NCI-H2196 (cell line): ENCODE measurements at regions not wholly inside any gene's neighbourhood (a gene's known extent, or its start where the extent isn't known, plus 50 kb on each side); places are given as distances from the start of the nearest gene placed in this dataset.
"Not testable (repeated sequence)": the region's sequence is repeated elsewhere in the genome, so short reads cannot be mapped to it uniquely, and the experiment has no call there.

Experiments used
- DNase-seq: peaks from one replicate; lab custom pipeline; 2025; ENCODE audit not compliant: unreplicated experiment; lab: John Stamatoyannopoulos, UW

DNA sequence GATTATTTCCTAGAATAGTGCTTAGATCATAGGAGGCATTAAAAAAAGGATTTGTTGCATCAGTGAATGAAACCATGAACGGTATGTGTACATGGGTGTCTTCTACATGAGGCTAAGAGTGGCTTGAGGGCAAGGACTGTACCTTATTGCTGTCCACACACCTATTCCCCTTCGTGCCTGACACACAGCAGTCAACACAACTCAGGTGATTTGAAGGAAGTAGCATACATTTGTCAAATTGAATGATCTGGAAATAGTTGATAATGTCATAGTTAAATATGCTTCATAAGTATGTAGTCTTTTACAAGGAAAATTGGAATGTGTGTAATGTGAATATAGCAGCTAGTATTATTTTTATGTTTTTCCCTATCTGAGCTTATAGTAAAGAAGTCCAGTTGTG, 189.0 kb upstream of the DAB1 start:
- DNase-seq: no peak

DNA sequence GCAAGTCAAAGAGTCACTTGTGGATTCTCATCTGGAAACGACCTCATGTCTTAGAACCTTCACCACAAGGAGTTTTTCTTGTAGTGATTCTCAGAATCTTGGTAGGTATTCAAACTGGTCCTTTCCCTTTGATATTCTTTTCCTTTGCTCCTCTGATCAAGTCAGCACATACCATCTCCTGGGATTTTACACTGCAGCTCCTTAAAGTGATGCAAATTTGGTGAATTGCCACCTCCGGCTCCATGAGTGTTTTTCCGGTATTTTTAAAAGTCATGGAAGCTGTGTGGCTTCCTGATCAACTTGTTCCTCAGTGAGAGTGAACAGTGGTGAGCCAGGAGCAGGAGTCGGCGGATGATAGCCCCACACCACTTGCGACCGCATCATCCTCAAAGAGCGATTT, 182.1 kb upstream of the DAB1 start:
- DNase-seq: no peak

DNA sequence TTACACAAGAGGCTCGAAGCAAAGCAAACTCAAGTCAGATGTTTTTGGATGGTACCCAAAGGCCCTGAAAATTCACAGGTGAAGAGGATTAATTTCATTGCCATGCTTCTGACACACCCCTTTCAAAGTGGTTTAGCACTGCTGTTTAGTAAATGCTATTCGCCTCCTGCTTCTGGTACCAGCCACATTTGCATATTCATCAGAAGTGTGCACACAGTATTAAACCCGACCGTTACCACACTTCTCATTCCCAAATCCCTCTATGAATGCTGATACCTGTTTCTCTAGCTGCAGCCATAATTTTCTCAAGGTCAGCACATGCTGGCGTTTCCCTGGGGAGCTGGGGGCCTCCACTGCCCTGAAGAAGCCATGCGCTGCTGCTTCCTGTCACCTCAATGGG, 179.8 kb upstream of the DAB1 start:
- DNase-seq: no peak

- DNase-seq: no peak
Measured at GRCh38 chr1:57600424-57600823, 176.6 kb upstream of the DAB1 start.

DNA sequence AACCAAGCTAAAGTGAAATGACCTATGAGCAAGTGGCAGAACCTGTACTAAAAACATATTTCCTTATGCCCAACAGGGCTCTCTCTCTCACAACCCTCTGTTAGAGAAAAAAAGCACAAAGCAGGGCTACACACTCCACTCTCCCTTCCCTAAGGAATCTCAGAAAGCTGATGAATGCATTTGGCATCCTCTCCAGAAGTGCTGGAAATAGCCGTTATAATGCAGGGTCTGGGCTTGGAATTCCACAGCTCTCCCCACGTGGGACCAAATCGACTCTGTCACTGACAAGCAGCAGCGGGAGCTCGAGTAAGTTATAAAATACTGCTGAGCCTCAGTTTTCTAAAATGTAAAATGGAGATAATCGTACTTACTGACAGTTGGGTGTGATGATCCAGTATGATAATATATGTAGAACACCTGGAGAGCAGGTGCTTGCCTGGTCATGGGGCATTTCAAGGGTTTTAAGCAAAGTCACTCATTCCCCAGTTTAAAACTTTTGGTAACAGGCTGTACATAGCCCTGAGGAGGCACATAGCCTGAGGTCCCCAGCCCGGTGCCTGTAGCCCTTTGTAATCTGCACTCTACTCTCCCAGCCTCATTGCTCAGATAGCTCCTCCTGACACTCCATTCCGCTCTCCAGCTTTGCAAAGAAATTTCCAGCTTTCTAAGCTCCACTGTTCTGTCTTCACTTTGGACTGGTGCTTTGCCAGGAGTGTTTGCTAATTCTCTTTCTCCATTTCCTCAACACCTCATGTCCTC, 175.6 kb upstream of the DAB1 start:
- no peak for DNase-seq

- no peak for DNase-seq
Measured at GRCh38 chr1:57597036-57597435, 173.2 kb upstream of the DAB1 start.

DNA sequence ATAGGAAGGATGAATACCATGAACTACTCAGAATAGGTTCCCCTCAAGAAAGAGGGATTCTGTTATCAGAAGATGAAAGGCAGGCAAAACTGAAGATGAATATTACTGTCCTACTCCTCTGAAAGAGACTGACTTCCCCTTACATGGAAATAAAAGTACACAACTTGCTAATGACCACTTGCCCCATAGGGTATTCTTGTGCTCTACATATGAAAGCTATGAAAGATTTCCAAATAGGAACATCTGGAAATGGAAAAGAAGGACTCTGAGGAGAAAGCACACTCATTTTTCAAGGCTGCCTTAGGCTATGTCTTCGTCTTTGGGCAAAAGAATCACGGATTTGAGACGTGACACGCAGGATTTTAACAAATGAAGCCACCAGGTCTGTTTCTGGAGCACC, 170.1 kb upstream of the DAB1 start:
- no peak for DNase-seq

DNA sequence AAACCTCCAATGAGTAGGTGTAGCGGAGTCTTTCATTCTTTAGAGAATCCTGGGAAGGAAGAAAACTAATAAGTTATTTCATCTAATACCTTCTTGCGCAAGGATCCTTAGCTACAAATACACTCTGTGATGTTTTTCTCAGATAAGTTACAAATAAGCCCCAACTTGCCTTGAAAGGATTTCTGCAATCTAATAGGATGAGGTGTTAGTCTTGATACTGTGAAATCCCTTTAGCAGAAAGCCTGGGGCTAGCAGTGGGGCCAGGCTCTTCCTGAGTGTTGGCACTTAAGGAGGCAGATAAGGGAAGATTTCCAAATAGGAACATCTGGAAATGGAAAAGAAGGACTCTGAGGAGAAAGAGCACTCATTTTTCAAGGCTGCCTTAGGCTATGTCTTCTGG, 168.0 kb upstream of the DAB1 start:
- DNase-seq: no peak

DNA sequence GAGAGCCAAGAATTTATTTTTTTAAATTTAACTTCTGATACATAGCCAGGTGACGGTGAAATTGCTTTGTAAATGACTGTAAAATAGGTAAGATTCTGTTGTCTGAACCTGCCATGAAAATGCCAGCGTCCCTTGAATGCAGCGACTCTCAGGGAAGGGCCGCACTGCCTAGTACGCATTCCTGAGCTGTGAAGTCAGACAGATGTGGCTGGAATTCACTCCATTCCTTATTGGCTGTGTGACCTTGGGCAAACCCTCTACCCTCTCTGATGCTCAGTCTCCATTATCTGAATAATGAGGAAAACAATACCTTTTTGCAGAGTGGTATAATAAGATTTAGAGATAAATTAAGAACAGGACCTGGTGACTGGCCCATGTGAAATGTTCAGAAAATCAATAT, 167.1 kb upstream of the DAB1 start:
- DNase-seq: no peak

DNA sequence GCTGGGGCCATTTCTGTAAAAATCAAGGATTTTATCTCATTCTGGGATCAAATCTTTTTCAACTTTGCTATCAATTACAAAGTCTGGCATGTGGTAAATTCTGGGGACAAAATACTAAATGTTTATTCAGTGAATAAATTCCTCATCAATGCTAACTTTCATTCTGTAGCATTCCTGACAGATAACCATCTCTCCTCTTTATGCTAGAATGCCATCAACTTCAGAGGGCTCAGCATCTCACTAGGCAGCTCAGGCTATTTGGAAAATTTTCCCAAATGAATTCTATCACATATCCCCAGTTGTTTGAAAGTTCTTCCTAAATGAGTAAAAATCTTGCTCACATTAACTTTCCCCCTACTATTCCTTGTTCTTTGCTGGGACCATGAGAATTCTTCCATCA, 163.0 kb upstream of the DAB1 start:
- no peak for DNase-seq

GRCh38 chr1:57578680-57579079, 154.8 kb upstream of the DAB1 start:
- DNase-seq: no peak

GRCh38 chr1:57578099-57578498, 154.2 kb upstream of the DAB1 start:
- no peak for DNase-seq

GRCh38 chr1:57576756-57577155, 152.9 kb upstream of the DAB1 start:
- DNase-seq: no peak

DNA sequence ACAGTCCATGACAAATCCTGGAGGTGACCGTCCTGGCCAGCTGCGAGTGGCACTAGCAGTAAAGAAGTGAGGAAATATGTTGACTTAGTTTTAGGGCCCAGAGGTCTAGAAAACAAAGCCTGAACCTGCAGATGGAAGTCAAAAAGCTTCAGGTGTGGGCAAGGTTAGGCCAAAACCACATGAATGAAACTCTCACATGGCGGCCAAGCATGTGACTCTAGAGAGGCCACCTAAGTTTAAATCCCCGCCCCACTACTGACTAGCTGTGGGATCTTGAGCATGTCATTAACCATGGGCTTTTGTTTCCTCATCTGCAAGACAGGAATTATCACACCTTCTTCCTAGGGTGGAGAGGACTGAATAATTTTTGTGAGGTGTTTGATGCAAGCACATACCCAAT, 148.2 kb upstream of the DAB1 start:
- DNase-seq: no peak

DNA sequence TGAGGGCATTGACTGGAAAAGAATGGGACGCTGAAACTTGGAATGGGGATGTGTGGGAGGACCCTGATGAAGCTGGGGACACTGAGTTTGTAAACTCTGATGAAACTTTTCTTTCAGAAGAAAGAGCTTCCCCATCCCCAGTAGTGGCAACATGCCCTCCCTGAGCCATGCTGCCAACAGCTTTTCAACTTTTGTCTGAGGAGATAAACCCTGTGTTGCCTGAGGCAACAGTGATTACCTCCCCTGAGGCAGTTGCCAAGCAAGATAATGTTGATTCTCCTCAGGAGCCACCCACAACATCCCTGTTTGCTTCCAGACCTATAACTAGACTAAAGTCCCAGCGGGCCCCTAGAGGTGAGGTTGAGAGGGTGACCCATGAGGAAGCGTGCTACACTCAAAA, 134.2 kb upstream of the DAB1 start:
- DNase-seq: not testable (repeated sequence)

DNA sequence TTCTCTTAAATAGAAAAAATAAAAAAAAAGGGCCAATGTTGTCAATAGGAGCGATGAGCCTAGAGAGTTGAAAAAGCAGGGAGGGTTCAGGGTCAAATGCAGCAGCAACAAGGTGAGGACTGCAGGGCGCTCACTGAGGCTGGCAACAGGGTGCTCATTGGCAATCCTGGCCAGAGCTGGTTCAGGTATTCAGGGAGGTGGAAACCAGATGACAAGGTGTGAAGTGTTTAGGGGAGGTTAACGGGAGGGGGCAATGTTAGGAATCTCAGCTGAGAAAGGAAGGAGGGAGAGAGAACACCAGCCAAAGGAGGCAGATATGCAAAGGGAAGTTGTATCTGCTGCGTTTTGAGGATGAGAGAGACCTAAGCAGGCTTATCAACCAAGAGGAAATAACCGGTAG, 129.8 kb upstream of the DAB1 start:
- DNase-seq: no peak

DNA sequence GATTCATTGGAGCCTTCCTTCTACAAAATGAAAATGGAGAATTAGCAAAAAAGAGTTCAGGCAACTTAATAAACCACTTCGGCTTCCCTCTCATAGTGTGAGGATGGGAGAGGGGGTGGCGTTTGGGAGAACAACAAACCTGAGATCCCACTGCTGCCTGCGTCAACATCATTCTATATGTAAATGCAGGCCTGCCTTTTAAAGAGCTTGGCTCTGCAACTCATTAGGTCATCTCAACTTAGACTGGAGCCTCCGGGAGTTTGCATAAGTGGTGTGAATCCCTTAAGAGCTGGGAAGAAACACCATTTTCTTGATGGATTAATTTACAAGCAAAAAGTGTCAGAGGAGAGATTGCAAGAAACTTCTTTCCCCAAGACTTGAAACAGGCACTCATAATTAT, 127.6 kb upstream of the DAB1 start:
- no peak for DNase-seq

DNA sequence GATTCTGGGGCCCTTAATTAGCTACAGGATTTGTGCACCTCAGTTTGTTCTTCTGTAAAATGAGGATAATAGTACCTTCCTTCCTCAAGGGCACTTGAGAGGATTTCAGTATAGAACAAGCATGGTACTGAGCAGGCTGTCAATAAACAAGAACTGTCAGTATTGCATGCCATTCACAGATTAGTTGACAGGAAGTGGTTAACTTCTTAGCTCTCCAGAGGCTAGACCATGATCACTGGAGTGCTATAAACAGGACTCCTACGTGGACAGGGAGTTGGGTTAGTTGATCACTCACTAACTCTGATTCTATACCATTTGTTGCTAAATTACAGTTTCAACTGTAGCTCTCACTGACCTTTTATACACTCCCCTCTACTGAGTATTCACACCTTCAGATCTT, 126.2 kb upstream of the DAB1 start:
- DNase-seq: no peak

- no peak for DNase-seq
Measured at GRCh38 chr1:57549300-57549699, 125.4 kb upstream of the DAB1 start.

GRCh38 chr1:57546549-57547330, 122.9 kb upstream of the DAB1 start:
- DNase-seq: no peak

DNA sequence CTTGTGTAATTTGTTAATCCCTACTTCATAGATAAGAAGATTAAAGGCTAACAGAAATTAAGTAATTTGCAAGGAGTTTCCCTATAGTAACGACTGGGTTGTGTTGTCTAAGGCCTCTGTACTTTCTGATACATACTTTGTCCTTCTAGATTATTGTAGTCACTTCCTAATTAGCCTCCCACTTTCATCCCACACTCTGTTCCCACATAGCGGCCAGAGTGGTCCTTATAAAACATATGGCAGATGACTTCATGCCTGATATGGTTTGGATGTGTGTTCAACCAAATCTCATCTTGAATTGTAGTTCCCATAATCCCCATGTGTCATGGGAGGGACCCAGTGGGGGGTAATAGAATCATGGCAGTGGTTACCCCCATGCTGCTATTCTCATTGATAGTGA, 120.5 kb upstream of the DAB1 start:
- DNase-seq: no peak

GRCh38 chr1:57536749-57537423, 113.0 kb upstream of the DAB1 start:
- DNase-seq: no peak
